HG03139 (cell line): ENCODE measurements at regions not wholly inside any gene's neighbourhood (a gene's known extent, or its start where the extent isn't known, plus 50 kb on each side); places are given as distances from the start of the nearest gene placed in this dataset.

Experiments used
- ATAC-seq: cut with Tn5 transposase; IDR thresholded peaks from one replicate; pipeline ENCODE4 v1.9.1; 2021; ENCODE audit not compliant: unreplicated experiment

GRCh38 chr17:77001487-77001886, 133.3 kb downstream of the MGAT5B start:
- ATAC-seq = no peak

GRCh38 chr17:77002103-77003045, 134.2 kb downstream of the MGAT5B start:
- no peak for ATAC-seq

GRCh38 chr17:77003699-77004098, 135.5 kb downstream of the MGAT5B start:
- ATAC-seq = no peak

GRCh38 chr17:77006971-77007649, 133.7 kb upstream of the SEC14L1 start:
- ATAC-seq = no peak

GRCh38 chr17:77009877-77010276, 130.9 kb upstream of the SEC14L1 start:
- ATAC-seq = no peak

GRCh38 chr17:77010667-77011066, 130.1 kb upstream of the SEC14L1 start:
- ATAC-seq = no peak

- ATAC-seq = no peak
These were observed 129.4 kb upstream of the SEC14L1 start for GRCh38 chr17:77011173-77012011.

GRCh38 chr17:77018504-77018903, 122.3 kb upstream of the SEC14L1 start:
- no peak for ATAC-seq

- ATAC-seq = no peak
These were observed 120.8 kb upstream of the SEC14L1 start for GRCh38 chr17:77019893-77020379.

GRCh38 chr17:77020973-77021372, 119.8 kb upstream of the SEC14L1 start:
- no peak for ATAC-seq

- no peak for ATAC-seq
These were observed 118.0 kb upstream of the SEC14L1 start for GRCh38 chr17:77022766-77023165.

GRCh38 chr17:77025781-77026180, 115.0 kb upstream of the SEC14L1 start:
- no peak for ATAC-seq

- ATAC-seq = no peak
These were observed 113.4 kb upstream of the SEC14L1 start for GRCh38 chr17:77027271-77027889.

- ATAC-seq = no peak
These were observed 111.9 kb upstream of the SEC14L1 start for GRCh38 chr17:77028900-77029299.

- no peak for ATAC-seq
These were observed 107.8 kb upstream of the SEC14L1 start for GRCh38 chr17:77032929-77033328.

GRCh38 chr17:77033892-77034404, 106.8 kb upstream of the SEC14L1 start:
- ATAC-seq = no peak

- ATAC-seq = no peak
These were observed 105.9 kb upstream of the SEC14L1 start for GRCh38 chr17:77034677-77035424.

GRCh38 chr17:77035526-77035925, 105.2 kb upstream of the SEC14L1 start:
- ATAC-seq = no peak

- no peak for ATAC-seq
These were observed 104.5 kb upstream of the SEC14L1 start for GRCh38 chr17:77036136-77036840.
